ENCODE measurements at regions not wholly inside any gene's neighbourhood (a gene's known extent, or its start where the extent isn't known, plus 50 kb on each side); places are given as distances from the start of the nearest gene placed in this dataset.

GRCh38 chr7:114263219-114263618 is 151.4 kb upstream of the FOXP2 start:
- Histone ChIP-seq H3K36me3 (no peaks in the 10 kb centered on the region), H3K4me1 (replicated peaks) (no peaks in the 10 kb centered on the region), H3K4me3 (no peak overlapping the region), H3K9me3 (no peaks in the 10 kb centered on the region), H3K27ac (no peak overlapping the region), H3K27me3 (replicated peaks; ENCODE audit: insufficient read depth) (no peaks in the 10 kb centered on the region)
- intact Hi-C loops (cut with DNase I), result no loop called here
- no peak for TF ChIP-seq POLR2A (IDR thresholded peaks at IDR 0.05)
- no peak for TF ChIP-seq POLR2AphosphoS5 (IDR thresholded peaks at IDR 0.05)
- TF ChIP-seq CTCF (IDR thresholded peaks at IDR 0.05), result no peak
- no peak for DNase-seq (ENCODE audit: low spot score)
- 71% methylated on average over 3 of the region's 3 CpGs for WGBS

DNA sequence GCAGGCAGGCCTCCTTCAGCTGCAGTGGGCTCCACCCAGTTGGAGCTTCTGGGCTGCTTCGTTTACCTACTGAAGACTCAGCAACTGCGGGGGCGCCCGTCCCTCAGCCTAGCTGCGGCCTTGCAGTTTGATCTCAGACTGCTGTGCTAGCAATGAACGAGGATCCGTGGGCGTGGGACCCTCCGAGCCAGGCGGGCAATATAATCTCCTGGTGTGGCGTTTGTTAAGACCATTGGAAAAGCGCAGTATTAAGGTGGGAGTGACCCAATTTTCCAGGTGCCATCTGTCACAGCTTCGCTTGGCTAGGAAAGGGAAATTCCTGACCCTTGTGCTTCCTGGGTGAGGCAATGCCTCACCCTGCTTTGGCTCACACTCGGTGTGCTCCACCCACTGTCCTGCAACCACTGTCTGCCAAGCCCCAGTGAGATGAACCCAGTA is 159.2 kb upstream of the FOXP2 start:
- 91% methylated on average over 14 of the region's 14 CpGs for WGBS
- H3K4me3 ChIP-seq, result no peak overlapping the region

GRCh38 chr7:114243646-114244045 is 171.0 kb upstream of the FOXP2 start:
- intact Hi-C loops (cut with DNase I), result no loop called here
- H3K4me3 ChIP-seq, result no peak overlapping the region

More for the DNA sequence above, 159.2 kb upstream of the FOXP2 start:
- H3K9me3 ChIP-seq, result no peaks in the 10 kb centered on the region
- DNase-seq (ENCODE audit: low spot score), result no peak
- no peaks in the 10 kb centered on the region for H3K4me1 ChIP-seq (replicated peaks)
- no peaks in the 10 kb centered on the region for H3K27me3 ChIP-seq (replicated peaks; ENCODE audit: insufficient read depth)
- no peak for TF ChIP-seq POLR2AphosphoS5 (IDR thresholded peaks at IDR 0.05)
- TF ChIP-seq CTCF (IDR thresholded peaks at IDR 0.05), result no peak
- TF ChIP-seq POLR2A (IDR thresholded peaks at IDR 0.05), result no peak
- H3K27ac ChIP-seq, result no peak overlapping the region
- intact Hi-C loops (cut with DNase I), result no loop called here
- H3K36me3 ChIP-seq, result no peaks in the 10 kb centered on the region

DNA sequence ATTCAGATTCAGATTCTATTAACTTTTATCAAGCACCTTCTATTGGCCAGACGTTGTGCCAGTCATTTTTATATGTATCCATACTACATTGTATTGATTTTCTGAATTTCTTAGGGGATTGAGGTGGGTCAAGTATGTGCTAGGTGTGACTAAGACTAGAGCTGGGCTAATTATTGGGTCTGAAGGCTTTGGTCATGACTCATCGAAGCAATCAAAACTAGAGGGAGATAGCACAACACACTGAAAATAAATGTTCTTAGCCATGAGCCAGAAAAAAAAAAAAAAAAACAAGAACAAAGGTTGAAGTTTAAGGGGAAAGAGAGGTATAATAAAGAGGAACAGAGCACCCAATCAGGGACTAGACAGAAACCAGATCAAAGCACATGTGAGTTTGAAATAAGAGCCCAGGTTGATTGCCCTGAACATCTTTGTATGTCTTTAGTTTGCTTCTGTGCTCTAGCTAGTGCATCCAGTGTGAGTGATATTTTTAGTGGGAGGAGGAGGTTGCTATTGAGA is 171.6 kb upstream of the FOXP2 start:
- WGBS, result 89% methylated on average over 2 of the region's 2 CpGs
- no peaks in the 10 kb centered on the region for H3K36me3 ChIP-seq
- H3K27ac ChIP-seq, result no peak overlapping the region
- TF ChIP-seq POLR2A (IDR thresholded peaks at IDR 0.05) (no peak), POLR2AphosphoS5 (IDR thresholded peaks at IDR 0.05) (no peak), CTCF (IDR thresholded peaks at IDR 0.05) (no peak)
- DNase-seq (ENCODE audit: low spot score), result no peak
- no peak overlapping the region for H3K4me3 ChIP-seq
- H3K4me1 ChIP-seq (replicated peaks), result no peaks in the 10 kb centered on the region
- H3K27me3 ChIP-seq (replicated peaks; ENCODE audit: insufficient read depth), result no peaks in the 10 kb centered on the region
- intact Hi-C loops (cut with DNase I), result no loop called here
- H3K9me3 ChIP-seq, result no peaks in the 10 kb centered on the region

More at GRCh38 chr7:114243646-114244045, 171.0 kb upstream of the FOXP2 start:
- Histone ChIP-seq H3K4me1 (replicated peaks) (no peaks in the 10 kb centered on the region), H3K9me3 (no peaks in the 10 kb centered on the region), H3K27ac (no peak overlapping the region), H3K27me3 (replicated peaks; ENCODE audit: insufficient read depth) (no peaks in the 10 kb centered on the region), H3K36me3 (no peaks in the 10 kb centered on the region)
- no peak for DNase-seq (ENCODE audit: low spot score)
- 80% methylated on average over 3 of the region's 3 CpGs for WGBS
- no peak for TF ChIP-seq POLR2A (IDR thresholded peaks at IDR 0.05)
- TF ChIP-seq POLR2AphosphoS5 (IDR thresholded peaks at IDR 0.05), result no peak
- TF ChIP-seq CTCF (IDR thresholded peaks at IDR 0.05), result no peak

DNA sequence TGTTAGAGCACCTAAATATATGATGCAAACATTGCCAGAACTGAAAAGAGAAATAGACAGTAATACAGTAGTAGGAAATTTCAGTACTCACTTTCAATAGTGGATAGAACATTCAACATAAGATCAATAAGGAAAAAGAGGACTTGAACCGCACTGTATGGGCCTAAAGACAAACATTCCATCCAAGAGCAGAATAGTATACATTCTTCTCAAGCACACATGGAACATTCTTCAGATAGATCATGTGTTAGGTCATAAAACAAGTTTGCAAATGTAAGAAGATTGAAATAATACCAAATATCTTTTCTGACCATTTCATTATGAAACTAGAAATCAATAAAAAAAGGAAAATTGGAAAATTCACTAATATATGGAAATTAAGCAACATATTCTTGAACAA is 185.4 kb upstream of the FOXP2 start:
- intact Hi-C loops (cut with DNase I), result no loop called here
- 88% methylated on average over 1 of the region's 1 CpG for WGBS

More for the DNA sequence above, 185.4 kb upstream of the FOXP2 start:
- H3K27me3 ChIP-seq (replicated peaks; ENCODE audit: insufficient read depth), result no peaks in the 10 kb centered on the region
- H3K9me3 ChIP-seq, result no peaks in the 10 kb centered on the region
- no peak overlapping the region for H3K4me3 ChIP-seq
- TF ChIP-seq POLR2AphosphoS5 (IDR thresholded peaks at IDR 0.05) (no peak), POLR2A (IDR thresholded peaks at IDR 0.05) (no peak), CTCF (IDR thresholded peaks at IDR 0.05) (no peak)
- no peak overlapping the region for H3K27ac ChIP-seq
- no peak for DNase-seq (ENCODE audit: low spot score)
- no peaks in the 10 kb centered on the region for H3K36me3 ChIP-seq
- H3K4me1 ChIP-seq (replicated peaks), result no peaks in the 10 kb centered on the region
